ENCODE measurements at regions not wholly inside any gene's neighbourhood (a gene's known extent, or its start where the extent isn't known, plus 50 kb on each side); places are given as distances from the start of the nearest gene placed in this dataset.

DNA sequence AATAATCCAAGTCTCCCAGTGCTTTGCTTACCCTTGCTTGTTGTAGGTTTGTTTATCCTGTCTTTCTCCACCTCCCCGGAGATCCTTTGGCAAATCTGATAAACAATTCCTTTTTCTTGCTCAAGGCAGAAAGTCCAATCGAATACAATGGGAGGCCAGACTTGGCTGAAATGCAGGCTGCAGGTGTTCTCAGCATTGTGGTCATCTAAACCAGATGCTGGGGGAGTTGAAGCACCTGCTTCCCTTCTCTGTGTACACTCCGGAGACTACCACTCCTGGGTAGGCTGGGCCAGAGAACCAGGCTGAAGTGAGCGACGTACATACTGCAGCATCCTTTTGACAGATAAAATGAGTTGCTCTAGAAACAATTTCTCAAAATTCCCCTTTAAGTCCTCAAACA, 82.6 kb upstream of the PREP start:
- TF ChIP-seq, protein P1, sequence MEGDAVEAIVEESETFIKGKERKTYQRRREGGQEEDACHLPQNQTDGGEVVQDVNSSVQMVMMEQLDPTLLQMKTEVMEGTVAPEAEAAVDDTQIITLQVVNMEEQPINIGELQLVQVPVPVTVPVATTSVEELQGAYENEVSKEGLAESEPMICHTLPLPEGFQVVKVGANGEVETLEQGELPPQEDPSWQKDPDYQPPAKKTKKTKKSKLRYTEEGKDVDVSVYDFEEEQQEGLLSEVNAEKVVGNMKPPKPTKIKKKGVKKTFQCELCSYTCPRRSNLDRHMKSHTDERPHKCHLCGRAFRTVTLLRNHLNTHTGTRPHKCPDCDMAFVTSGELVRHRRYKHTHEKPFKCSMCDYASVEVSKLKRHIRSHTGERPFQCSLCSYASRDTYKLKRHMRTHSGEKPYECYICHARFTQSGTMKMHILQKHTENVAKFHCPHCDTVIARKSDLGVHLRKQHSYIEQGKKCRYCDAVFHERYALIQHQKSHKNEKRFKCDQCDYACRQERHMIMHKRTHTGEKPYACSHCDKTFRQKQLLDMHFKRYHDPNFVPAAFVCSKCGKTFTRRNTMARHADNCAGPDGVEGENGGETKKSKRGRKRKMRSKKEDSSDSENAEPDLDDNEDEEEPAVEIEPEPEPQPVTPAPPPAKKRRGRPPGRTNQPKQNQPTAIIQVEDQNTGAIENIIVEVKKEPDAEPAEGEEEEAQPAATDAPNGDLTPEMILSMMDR (IDR thresholded peaks at IDR 0.05 in 4 of 5, conservative IDR thresholded peaks at IDR 0.05 in 1 of 5): no peak
- TF ChIP-seq POLR2A (IDR thresholded peaks at IDR 0.05): no peak

All from gastrocnemius medialis (tissue), 4 donors.